NOMO-1 (cell line): ENCODE measurements at regions not wholly inside any gene's neighbourhood (a gene's known extent, or its start where the extent isn't known, plus 50 kb on each side); places are given as distances from the start of the nearest gene placed in this dataset.
"Not testable (repeated sequence)": the region's sequence is repeated elsewhere in the genome, so short reads cannot be mapped to it uniquely, and the experiment has no call there.

ENCODE experiments used
- DNase-seq, 2 experiments: peaks; one replicate each; lab custom pipeline; 2025; ENCODE audit not compliant: unreplicated experiment in 2 of 2; lab: John Stamatoyannopoulos, UW

DNA sequence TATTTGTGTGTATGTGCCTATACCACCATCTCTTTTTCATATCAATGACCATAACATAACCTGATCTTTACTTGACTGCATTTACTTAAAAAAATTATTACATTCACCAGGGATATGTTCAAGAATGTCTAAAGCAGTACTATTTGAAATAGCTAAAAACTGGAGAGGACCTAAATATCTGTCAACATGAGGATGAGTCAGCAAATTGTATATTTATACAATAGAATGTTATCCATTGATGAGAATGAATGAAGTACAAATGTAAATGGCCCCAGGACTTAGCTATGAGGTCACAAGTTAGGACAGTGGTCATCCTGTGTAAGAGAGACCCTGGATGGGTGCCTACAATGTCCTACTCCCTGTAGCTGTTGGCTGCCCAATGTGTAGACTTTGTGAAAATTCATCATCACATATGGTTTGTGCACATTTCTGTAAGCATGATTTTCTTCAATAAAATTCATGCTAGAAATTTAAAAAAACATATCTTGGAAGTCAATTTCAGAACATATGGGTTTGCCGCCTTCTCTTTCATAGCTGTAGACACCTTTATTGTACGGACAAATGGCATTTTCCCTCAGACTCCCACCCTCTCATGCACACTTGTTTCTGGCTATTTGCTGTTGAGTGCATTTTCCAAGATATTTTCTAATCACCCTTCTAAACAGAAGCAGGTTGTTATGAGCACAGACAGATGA lies 202.4 kb downstream of the CDH26 start:
- DNase-seq: no peak

DNA sequence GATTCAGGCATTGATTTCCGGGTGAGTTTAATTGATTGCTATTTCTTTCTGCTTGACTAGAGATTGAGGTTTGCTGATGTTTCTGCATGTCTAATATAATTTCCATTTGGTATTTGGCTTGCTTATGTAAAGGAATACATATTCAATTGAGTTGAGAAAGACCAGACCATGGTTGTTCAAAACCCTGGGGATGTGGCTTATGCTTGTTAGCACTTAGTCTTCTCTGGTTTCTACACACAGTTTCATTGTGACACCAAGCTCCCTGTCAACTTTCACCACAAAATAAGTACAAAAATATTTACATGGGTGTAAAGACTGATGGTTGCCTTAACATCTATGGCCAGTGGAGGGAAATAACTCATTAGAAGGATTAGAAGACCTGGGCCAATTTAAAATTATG lies 209.6 kb downstream of the CDH26 start:
- DNase-seq: no peak

DNA sequence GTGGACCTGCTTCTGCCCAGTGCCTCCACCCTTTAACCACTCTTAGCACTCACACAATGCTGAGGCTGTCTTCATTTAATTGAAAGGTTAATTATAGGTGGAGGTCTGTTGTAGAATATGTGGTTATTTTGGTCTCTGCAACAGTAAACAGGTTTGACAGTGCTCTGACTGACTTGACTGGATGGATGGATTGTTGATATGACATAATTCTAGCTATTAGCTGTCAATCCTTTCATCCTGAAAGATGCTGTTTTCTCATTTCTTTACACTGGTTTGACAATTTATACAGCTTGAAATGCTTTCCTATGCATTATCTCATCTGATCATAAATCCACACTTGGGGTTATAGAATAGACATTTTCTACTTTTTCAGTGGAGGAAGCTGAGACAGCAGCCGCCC lies 210.7 kb downstream of the CDH26 start:
- DNase-seq: no peak

DNA sequence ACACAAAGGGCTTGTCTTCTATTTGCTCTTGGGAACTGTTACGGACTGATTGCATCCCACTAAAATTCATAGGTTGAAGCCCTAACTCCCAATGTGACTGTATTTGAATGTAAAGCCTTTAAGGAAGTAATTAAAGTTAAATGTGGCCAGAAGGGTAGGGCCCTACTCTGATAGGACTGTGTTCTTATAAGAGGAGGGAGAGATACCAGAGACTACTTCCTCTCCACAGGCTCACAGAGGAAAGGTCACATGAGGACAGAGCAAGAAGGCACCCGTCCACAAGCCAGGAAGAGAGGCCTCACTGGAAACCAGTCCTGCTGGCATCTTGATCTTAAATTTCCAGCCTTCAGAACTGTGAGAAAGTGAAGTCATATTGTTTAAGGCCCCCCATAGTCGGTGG lies 211.9 kb downstream of the CDH26 start:
- DNase-seq: peak in 1 of 2 experiments; percentile 27

DNA sequence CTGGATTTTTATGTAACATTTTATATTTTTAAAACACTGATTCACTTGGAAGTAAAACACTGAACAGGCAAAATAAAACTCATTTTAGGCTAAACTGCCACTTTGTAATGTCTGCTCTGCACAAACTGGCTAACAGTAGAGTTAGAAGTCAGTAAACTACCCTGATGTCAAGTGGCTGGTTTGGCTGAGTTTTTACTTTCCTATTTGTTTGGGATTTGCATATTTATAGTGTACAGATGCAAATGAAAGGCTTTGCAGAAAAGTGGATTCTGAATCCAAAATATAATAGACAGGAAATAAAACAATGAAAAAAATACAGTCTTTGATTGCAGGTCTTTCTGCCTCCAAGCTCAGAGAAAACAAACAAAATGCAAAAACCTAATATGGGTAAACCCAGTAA lies 213.1 kb downstream of the CDH26 start:
- DNase-seq: no peak

DNA sequence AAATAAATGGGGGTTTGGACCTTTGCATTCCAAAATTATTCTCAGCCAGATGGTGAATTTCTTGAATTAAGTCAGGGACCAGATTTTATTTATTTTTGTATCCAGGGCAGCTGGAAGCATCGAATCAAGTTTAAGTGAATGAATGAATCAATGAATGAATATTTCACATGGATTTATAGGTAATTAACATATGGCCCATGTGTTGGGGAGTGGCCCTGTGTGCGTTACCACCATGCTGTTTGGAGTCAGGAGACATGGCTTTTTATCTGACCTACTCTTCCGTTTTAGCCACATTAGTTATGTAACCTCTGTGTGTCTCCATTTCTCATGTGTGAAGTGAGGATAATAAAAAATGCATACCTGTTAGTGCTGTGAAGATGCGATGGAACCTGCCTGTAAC lies 213.5 kb downstream of the CDH26 start:
- no peak for DNase-seq

DNA sequence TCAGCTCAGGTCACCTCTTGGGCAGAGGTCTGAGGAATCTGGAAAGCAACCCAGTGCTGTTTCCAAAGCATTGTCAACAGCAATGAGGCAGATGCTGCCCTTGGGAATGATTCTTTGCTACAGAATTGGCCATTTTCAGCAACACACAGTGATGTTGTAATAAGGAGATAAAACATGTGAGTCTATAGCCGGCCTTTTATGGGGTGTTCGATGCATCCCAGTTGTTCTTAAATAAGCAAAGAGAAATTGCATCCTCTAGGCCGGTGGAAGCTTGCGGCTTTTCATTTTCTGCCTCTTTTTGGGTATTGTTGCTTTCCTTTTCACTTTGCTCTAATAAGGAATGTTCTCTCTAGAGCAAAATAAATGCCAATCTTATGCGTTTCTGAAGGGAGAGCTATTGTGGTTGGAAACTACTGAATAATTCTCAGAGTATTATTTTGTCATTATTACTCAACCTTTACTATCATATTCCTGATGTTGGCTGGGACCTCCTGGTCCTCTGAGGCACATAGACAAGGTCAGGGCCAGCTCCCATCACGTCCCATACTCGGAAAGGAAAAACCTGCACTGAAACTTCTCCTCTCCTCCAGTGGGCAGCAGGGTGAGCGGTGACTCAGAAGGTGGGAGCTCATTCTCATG lies 214.2 kb downstream of the CDH26 start:
- DNase-seq: no peak

DNA sequence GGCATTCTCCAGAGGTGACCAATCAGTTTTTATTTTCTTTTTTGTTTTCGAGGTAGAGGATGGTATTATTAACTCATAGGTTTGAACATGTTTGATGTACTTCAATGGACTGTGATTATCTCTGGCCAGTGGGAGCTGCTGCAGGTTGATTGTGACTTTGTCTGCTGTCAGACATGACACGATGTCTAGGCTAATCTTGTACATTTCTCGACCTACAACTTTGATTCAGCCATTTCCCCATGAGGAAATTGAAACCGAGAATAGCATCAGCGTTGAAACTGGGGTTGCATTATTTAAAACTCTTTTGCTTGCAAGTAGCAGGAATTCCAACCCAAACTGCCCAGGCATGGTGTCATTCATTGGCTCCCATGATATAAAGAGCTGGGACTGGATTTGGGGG lies 218.9 kb downstream of the CDH26 start:
- DNase-seq: no peak

DNA sequence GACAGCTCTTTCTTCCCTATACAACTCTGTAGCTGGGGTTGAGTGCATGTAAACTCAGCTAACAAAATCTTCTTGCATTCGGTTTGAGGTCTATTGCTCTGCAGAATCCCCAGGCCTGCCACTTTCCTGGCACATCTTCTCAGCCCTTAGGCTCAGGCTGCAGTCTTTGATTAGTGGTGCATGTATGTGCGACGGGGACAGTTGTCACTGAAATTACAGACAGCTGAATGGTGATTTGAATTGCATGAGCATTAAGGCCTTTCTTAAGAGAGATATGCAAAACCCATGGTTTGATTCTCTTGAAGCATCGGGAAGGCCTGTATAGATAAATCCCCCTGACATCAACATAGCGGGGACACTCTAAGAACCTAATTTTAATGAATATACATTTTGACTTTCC lies 222.8 kb downstream of the CDH26 start:
- DNase-seq: no peak

DNA sequence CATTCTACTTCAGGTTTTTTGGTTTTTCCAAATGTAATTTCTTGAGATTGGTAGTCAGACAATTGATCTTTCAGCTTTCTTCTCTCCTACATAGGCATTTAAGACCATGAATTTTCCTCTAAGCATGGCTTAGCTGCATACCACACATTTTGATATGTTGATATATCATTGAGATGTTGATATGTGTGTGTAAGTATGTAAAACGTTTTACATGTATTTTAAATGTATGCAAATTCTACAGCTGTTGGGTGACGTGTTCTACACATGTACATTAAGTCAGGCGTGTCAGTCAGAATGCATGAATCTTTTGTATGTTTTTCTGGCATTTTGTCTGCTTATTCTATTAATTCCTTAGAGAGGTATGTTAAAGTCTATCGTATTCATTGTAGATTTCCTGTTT lies 228.2 kb downstream of the CDH26 start:
- no peak for DNase-seq

DNA sequence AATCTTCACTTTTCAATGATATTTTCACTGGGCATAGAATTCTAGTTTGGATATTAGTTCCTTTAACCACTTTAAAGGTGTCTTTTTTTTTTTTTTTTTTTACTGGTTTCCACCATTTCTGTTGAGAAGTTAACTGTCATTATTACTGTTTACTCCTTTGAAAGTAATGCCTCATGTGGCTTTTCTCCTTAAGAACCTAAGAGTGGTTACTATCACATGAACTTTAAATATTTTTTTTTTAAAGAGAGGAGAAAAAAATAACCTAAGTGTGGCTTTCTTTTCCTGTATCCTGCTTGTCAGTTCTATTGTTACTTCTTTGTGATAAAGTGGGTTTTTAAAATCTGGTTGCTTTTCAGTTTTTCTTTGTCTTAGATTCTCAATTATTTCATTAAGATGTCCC lies 229.5 kb downstream of the CDH26 start:
- no peak for DNase-seq

DNA sequence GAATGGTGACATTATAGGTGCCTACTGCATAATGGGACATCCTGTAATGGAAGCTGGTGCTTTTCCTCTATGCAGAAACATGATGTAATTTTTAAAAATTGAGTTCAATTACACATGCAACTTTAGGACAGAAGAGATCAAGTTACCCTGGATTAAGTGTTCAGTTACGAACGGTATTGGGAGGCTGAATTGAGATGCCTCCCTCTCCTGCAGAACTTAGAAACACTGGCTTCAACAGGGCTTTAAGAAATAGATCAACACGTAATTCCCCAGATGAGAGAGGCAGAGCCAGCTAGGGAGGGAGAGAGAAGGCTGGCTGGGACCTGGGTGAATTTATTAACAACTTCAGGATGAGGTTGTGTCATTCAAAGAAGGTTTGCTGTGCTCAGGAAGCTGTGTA lies 232.8 kb downstream of the CDH26 start:
- DNase-seq: no peak

DNA sequence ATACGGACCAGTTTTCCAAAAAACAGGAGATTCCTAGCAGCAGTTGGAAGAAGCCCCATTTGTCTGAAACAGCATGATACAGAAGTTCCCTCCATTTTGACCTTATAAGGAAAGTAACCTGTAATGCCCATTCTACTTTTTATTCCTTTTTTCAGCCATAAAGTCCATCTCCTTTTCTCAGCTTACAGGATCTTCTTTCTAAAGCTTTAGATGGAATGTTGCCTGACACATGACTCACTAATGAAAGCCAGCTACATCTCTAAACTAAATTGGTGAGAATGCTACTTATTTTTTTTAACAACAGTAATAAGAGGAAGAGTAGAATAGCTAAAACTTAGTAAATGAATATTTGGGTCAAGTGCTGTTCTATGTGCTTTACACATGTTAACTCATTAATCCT lies 234.1 kb downstream of the CDH26 start:
- DNase-seq: no peak

DNA sequence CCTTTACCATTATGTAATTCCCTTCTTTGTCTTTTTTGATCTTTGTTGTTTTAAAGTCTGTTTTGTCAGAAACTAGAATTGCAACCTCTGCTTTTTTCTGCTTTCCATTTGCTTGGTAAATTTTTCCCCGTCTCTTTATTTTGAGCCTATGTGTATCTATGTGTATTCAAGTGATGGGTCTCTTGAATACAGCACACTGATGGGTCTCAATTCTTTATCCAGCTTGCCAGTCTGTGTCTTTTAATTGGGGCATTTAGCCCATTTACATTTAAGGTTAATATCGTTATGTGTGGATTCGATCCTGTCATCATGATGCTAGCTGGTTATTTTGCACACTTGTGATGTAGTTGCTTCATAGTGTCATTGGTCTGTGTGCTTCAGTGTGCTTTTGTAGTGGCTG lies 240.9 kb downstream of the CDH26 start:
- not testable (repeated sequence) for DNase-seq

DNA sequence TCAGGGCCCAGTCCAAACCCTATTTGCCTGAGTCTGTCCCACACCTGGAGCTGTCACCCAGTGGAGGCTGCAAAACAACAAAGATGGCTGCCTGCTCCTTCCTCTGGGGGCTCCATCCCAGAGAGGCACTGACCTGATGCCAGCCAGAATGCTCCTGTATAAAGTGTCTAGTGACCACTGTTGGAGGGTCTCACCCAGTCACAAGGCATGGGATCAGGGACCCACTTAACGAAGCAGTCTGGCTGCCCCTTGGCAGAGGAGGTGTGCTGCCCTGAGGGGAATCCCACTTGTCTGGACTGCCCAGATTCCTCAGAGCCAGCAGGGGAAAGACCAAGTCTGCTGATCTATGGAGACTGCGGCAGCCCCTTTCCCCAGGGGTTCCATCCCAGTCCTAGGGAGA lies 241.6 kb downstream of the CDH26 start:
- DNase-seq: no peak

DNA sequence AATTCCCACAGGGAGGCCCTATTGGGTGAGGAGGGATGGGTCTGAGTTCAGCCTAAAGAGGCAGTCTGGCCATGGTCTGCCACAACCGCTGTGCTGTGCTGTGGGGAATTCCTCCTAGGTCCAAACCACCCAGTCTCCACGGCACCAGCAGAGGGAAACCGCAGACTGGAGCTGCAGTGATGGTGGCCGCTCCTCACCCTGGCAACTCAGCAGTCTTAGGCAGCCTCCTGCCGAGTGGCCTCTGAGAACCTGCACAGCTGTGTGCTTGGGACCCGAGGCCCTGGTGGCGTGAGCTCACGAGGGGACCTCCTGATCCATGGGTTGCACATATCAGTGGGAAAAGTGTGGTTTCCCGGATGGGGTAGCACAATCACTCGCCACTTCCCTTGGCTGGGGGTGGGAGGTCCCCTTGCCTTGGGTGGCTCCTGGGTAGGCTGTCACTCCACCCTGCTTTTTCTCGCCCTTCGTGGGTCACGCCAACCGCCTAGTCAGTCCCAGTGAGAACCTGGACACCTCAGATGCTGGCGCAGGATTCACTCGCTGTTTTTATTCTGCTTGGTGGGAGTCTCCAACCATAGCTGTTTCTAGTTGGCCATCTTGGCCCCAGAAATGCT lies 242.2 kb downstream of the CDH26 start:
- DNase-seq: no peak

DNA sequence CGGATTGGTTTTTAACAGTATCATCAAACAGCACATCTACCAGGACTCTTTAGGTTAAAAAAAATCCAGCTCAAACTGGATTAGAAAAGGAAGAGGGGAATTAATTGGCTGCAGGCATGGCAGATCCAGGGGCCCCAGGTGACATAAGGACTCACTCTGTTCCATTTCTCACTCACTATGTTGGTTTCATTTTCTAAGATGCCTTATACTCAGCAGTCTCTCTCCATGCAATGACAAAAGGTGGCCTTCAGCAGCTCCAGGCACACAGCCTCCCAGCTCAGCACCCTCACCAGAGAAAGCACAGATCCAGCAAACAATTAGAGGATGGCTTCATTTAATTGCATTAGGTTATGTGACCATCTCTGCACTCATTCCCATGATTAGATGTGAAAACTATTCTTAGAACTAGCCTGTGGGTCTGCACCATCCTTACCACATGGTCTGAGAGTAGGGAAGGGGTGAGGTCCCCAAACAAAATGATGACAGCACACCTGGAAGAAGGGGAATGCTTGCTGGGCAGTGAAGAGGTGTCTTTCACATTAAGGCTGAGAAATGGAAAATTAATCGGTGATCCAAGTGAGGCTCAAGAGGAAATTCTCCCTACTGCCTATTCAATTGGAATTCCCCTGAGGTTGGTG lies 243.1 kb downstream of the CDH26 start:
- DNase-seq: no peak

DNA sequence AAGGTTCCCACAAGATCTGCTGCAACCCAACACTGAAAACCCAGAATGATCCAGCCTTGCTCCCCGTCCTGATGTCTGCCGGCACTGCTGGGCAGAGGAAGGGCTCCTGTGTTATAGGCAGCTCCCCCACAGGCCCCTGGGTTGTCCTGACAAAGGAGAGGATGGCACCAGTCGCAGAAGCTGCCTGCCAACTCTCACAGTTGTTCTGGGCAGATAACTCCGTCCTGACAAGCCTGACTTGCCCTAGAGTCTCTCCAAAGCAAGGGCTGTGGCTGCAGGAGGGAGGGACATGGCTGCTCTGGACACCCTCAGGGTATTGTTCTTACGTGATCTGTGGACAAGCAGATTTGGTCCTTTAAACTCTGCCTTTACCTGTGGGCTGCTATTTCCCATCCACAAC lies 243.8 kb downstream of the CDH26 start:
- DNase-seq: no peak

DNA sequence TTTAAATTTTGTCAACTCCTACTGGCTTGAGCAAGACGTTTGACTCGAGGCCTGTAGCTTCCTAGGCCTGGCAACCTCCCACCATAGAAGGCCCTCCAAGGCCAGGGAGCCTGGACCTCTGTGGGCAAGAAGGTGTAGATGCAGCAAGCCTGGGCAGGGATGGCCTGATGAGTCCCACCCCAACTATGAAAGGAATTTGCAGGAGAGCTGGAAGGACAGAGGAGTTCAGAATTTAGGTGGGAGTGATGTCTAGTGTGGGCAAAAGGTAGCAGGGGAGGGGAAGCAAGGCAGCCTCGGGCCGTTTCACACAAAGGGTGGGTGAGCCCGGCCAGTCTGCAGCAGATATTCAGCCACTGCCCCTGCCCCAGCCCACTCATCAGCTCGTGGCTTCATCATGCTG lies 245.2 kb downstream of the CDH26 start:
- DNase-seq: no peak

DNA sequence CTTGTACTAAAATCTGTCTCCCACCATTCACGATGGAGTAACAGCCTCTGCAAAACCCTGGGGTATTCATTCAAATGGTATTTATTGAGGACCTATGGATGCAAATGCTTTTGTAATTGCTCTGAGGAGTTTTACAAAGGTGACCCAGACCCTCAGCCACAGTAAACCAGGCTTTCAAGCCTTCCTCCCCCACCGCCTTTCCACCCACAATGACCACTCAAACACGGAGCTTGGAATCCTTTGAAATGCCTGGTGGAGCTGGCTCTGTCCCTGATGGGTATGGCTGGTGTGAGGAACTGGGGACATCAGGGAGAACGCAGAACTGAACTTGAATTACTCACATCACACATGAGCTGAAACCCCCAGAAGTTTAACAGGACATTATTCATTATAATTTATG lies 246.4 kb downstream of the CDH26 start:
- no peak for DNase-seq

DNA sequence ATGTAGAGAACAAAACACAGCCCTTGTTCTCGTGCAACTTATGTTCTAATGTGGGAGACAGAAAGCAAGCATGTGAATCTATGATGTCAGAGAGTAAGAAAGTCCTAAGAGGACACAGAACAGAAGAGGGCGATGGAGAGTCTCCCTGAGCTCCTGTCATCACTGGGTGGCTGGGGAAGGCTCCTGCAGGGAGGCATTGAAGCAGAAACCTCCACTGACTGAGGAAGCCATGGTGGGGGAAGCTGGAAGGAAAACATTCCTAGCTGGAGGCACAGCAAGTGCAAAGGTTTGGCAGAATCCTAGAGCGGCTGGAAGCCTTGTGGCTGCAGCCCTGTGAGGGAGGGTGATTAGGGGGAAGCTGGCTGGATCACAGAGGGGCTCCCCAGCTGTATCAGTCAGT lies 248.0 kb downstream of the CDH26 start:
- DNase-seq: peak; percentile 21 to 22

DNA sequence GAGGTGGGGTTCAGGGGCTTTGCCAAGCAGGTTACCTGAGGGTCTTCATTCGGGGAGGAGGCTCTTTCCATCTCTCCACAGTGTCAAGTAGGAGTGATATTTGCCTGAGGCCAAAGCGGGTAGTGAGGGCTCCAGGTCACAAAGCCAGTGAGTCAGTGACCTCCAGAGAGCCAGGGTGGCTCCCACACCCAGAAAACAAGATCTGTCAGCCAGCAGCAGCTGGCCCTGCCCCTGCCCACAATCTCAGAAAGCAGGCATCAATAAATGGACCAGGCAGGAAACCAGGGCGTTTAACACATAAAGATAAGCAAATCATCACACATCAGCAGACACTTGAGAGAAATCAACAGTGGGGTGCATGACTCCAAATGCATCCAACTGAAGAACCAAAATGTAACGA lies 250.8 kb downstream of the CDH26 start:
- DNase-seq: no peak
